Mesenchymal stem cell (in vitro differentiated cells and primary cell): ENCODE measurements at regions not wholly inside any gene's neighbourhood (a gene's known extent, or its start where the extent isn't known, plus 50 kb on each side); places are given as distances from the start of the nearest gene placed in this dataset.

Source experiments
- DNase-seq: peaks from one replicate; pipeline ENCODE4 v3.0.0-alpha.2; 2013
- H2AFZ ChIP-seq: one replicate; pipeline ENCODE4 v1.6.1; 2013; ENCODE audit warnings: low read depth, mild to moderate bottlenecking, control low read depth, inconsistent platforms, low read length, moderate library complexity
- H2AK5ac ChIP-seq: 2 replicates; pipeline ENCODE4 v1.6.1; 2013; ENCODE audit warnings: low read length, moderate library complexity, mild to moderate bottlenecking, inconsistent platforms; ENCODE audit not compliant: severe bottlenecking
- H2BK120ac ChIP-seq: one replicate; pipeline ENCODE4 v1.6.1; 2013; ENCODE audit warnings: low read depth, mild to moderate bottlenecking, inconsistent platforms, low read length, moderate library complexity
- H2BK12ac ChIP-seq, 2 experiments: one replicate each; pipeline ENCODE4 v1.6.1; 2013; ENCODE audit warnings: inconsistent platforms in 2 of 2, low read length in 2 of 2, mild to moderate bottlenecking in 2 of 2, moderate library complexity in 2 of 2, control low read depth in 1 of 2
- H2BK15ac ChIP-seq: one replicate; pipeline ENCODE4 v1.6.1; 2013; ENCODE audit warnings: mild to moderate bottlenecking, low read depth, inconsistent platforms; ENCODE audit not compliant: poor library complexity, severe bottlenecking
- H2BK5ac ChIP-seq: 2 replicates; pipeline ENCODE4 v1.6.1; 2013; ENCODE audit warnings: low read depth, mild to moderate bottlenecking, low read length, control low read depth, inconsistent platforms; ENCODE audit not compliant: poor library complexity, severe bottlenecking
- H3K14ac ChIP-seq, 2 experiments: one replicate each; pipeline ENCODE4 v1.6.1; 2013; ENCODE audit warnings: inconsistent platforms in 2 of 2, low read length in 2 of 2, control low read depth in 1 of 2, mild to moderate bottlenecking in 1 of 2, moderate library complexity in 1 of 2
- H3K18ac ChIP-seq, 2 experiments: one replicate each; pipeline ENCODE4 v1.6.1; 2013; ENCODE audit warnings: inconsistent platforms in 2 of 2, low read length in 2 of 2, control low read depth in 1 of 2, low read depth in 1 of 2, mild to moderate bottlenecking in 1 of 2
- H3K23ac ChIP-seq, 2 experiments: one replicate each; pipeline ENCODE4 v1.6.1; 2013; ENCODE audit warnings: inconsistent platforms in 2 of 2, low read length in 2 of 2, mild to moderate bottlenecking in 2 of 2, moderate library complexity in 2 of 2, control low read depth in 1 of 2
- H3K27ac ChIP-seq: 2 replicates; pipeline ENCODE4 v1.5.1; 2013; ENCODE audit warnings: mild to moderate bottlenecking, moderate library complexity, low read length, control low read depth, inconsistent platforms; ENCODE audit not compliant: poor library complexity, severe bottlenecking
- H3K27me3 ChIP-seq, 2 experiments: 2 replicates each; pipeline versions ENCODE4 v1.6.1 to v1.7.0; 2013; ENCODE audit warnings: low read length in 2 of 2, mild to moderate bottlenecking in 2 of 2, moderate library complexity in 2 of 2, control low read depth in 1 of 2, inconsistent platforms in 1 of 2; ENCODE audit not compliant: control insufficient read depth in 1 of 2, insufficient read depth in 1 of 2
- H3K36me3 ChIP-seq, 2 experiments: 2 replicates each; pipeline versions ENCODE4 v1.6.1 to v1.7.0; 2013; ENCODE audit warnings: low read length in 2 of 2, control low read depth in 1 of 2, inconsistent platforms in 1 of 2, low read depth in 1 of 2, mild to moderate bottlenecking in 1 of 2; ENCODE audit not compliant: insufficient read depth in 2 of 2, control insufficient read depth in 1 of 2
- H3K4ac ChIP-seq, 2 experiments: one replicate each; pipeline ENCODE4 v1.6.1; 2013; ENCODE audit warnings: inconsistent platforms in 2 of 2, low read length in 2 of 2, mild to moderate bottlenecking in 2 of 2, moderate library complexity in 2 of 2, control low read depth in 1 of 2, low read depth in 1 of 2
- H3K4me1 ChIP-seq: 2 replicates; pipeline ENCODE4 v1.6.1; 2013; ENCODE audit warnings: low read depth, low read length, control low read depth; ENCODE audit not compliant: control insufficient read depth, insufficient read depth
- H3K4me2 ChIP-seq: 2 replicates; pipeline ENCODE4 v1.6.1; 2013; ENCODE audit warnings: low read length, mild to moderate bottlenecking, inconsistent platforms; ENCODE audit not compliant: poor library complexity, severe bottlenecking
- H3K4me3 ChIP-seq, 2 experiments: 2 replicates each; pipeline versions ENCODE4 v1.5.1 to v1.7.0; 2013; ENCODE audit warnings: low read length in 2 of 2, mild to moderate bottlenecking in 2 of 2, control low read depth in 1 of 2, low read depth in 1 of 2; ENCODE audit not compliant: insufficient read depth in 1 of 2
- H3K79me1 ChIP-seq: replicated peaks from 2 replicates; pipeline ENCODE4 v1.6.1; 2013; ENCODE audit warnings: mild to moderate bottlenecking, control low read depth, low read length, inconsistent platforms; ENCODE audit not compliant: poor library complexity, severe bottlenecking
- H3K9ac ChIP-seq: 2 replicates; pipeline ENCODE4 v1.7.0; 2013; ENCODE audit warnings: mild to moderate bottlenecking, low read length, moderate library complexity
- H3K9me3 ChIP-seq: 2 replicates; pipeline ENCODE4 v1.7.0; 2013; ENCODE audit warnings: mild to moderate bottlenecking, low read length; ENCODE audit not compliant: control insufficient read depth
- H4K8ac ChIP-seq: one replicate; pipeline ENCODE4 v1.6.1; 2013; ENCODE audit warnings: inconsistent platforms, mild to moderate bottlenecking, low read length, moderate library complexity
- H4K91ac ChIP-seq: one replicate; pipeline ENCODE4 v1.6.1; 2013; ENCODE audit warnings: mild to moderate bottlenecking, low read length, inconsistent platforms
- WGBS: methylation state at CpG from one replicate; pipeline ENCODE4 v1.1.7; 2013; ENCODE audit warnings: mixed read lengths; 5-methylcytosine and 5-hydroxymethylcytosine counted together

GRCh38 chr7:112624416-112624815 lies 143.6 kb downstream of the LSMEM1 start:
- Histone ChIP-seq H3K27ac (no peak overlapping the region), H2BK5ac (no peak overlapping the region), H3K9ac (no peak overlapping the region), H3K18ac (no peak overlapping the region), H2AK5ac (no peak overlapping the region), H4K8ac (no peak overlapping the region), H3K9me3 (no peaks in the 10 kb centered on the region), H3K4ac (no peak overlapping the region), H4K91ac (no peak overlapping the region), H3K4me1 (no peaks in the 10 kb centered on the region), H2BK120ac (no peak overlapping the region), H3K4me3 (no peak overlapping the region), H3K79me1 (no peaks in the 10 kb centered on the region), H2BK12ac (no peak overlapping the region), H3K14ac (no peak overlapping the region), H3K23ac (no peak overlapping the region), H3K4me2 (no peak overlapping the region), H2BK15ac (no peak overlapping the region), H2AFZ (no peak overlapping the region), H3K36me3 (no peaks in the 10 kb centered on the region), H3K27me3 (no peaks in the 10 kb centered on the region)
- no peak for DNase-seq
- 69% methylated on average over 2 of the region's 4 CpGs for WGBS

- Histone ChIP-seq H3K4me3 (no peak overlapping the region), H3K18ac (no peak overlapping the region), H3K27ac (no peak overlapping the region), H3K4me1 (no peaks in the 10 kb centered on the region), H3K14ac (no peak overlapping the region), H3K36me3 (no peaks in the 10 kb centered on the region), H3K79me1 (no peaks in the 10 kb centered on the region), H2BK120ac (no peak overlapping the region), H3K27me3 (no peaks in the 10 kb centered on the region), H3K9me3 (no peaks in the 10 kb centered on the region), H4K91ac (no peak overlapping the region), H3K23ac (no peak overlapping the region), H2AFZ (no peak overlapping the region), H4K8ac (no peak overlapping the region), H2AK5ac (no peak overlapping the region), H2BK15ac (no peak overlapping the region), H3K9ac (no peak overlapping the region), H3K4me2 (no peak overlapping the region), H2BK12ac (no peak overlapping the region), H2BK5ac (no peak overlapping the region), H3K4ac (no peak overlapping the region)
- DNase-seq, result peak; percentile 51
- WGBS, result no CpG with 5 or more reads among the region's 1 CpG
These were observed 149.8 kb downstream of the LSMEM1 start for GRCh38 chr7:112630565-112630964.

- no peak overlapping the region for H2BK120ac ChIP-seq
- no peak overlapping the region for H3K9ac ChIP-seq
- H3K4me1 ChIP-seq, result no peaks in the 10 kb centered on the region
- no peak overlapping the region for H2BK5ac ChIP-seq
- H3K36me3 ChIP-seq, result no peaks in the 10 kb centered on the region
- H3K4ac ChIP-seq, result no peak overlapping the region
- no peak for DNase-seq
- H3K79me1 ChIP-seq, result no peaks in the 10 kb centered on the region
- H2BK15ac ChIP-seq, result no peak overlapping the region
- 96% methylated on average over 3 of the region's 3 CpGs for WGBS
- no peak overlapping the region for H2BK12ac ChIP-seq
- H3K4me2 ChIP-seq, result no peak overlapping the region
- no peak overlapping the region for H2AFZ ChIP-seq
- no peak overlapping the region for H3K4me3 ChIP-seq
- no peak overlapping the region for H3K27ac ChIP-seq
- H3K23ac ChIP-seq, result no peak overlapping the region
- no peaks in the 10 kb centered on the region for H3K9me3 ChIP-seq
- H3K27me3 ChIP-seq, result no peaks in the 10 kb centered on the region
- H3K18ac ChIP-seq, result no peak overlapping the region
- no peak overlapping the region for H3K14ac ChIP-seq
- H4K8ac ChIP-seq, result no peak overlapping the region
- no peak overlapping the region for H4K91ac ChIP-seq
- no peak overlapping the region for H2AK5ac ChIP-seq
These were observed 153.3 kb downstream of the LSMEM1 start for GRCh38 chr7:112634107-112634506.

GRCh38 chr7:112635742-112636141 lies 154.5 kb downstream of the TMEM168 start:
- no peak overlapping the region for H3K23ac ChIP-seq
- no peak overlapping the region for H2AK5ac ChIP-seq
- H3K27ac ChIP-seq, result no peak overlapping the region

More at GRCh38 chr7:112635742-112636141, 154.5 kb downstream of the TMEM168 start:
- Histone ChIP-seq H3K4me3 (no peak overlapping the region), H3K4me1 (no peaks in the 10 kb centered on the region), H3K9me3 (no peaks in the 10 kb centered on the region), H2BK120ac (no peak overlapping the region), H3K18ac (no peak overlapping the region), H3K36me3 (no peaks in the 10 kb centered on the region), H3K14ac (no peak overlapping the region), H2BK15ac (no peak overlapping the region), H2AFZ (no peak overlapping the region), H4K8ac (no peak overlapping the region), H3K4me2 (no peak overlapping the region), H2BK5ac (no peak overlapping the region), H3K27me3 (no peaks in the 10 kb centered on the region), H4K91ac (no peak overlapping the region), H3K79me1 (no peaks in the 10 kb centered on the region), H3K4ac (no peak overlapping the region), H3K9ac (no peak overlapping the region), H2BK12ac (no peak overlapping the region)
- DNase-seq, result no peak
